AG04450 (cell line): ENCODE measurements at regions not wholly inside any gene's neighbourhood (a gene's known extent, or its start where the extent isn't known, plus 50 kb on each side); places are given as distances from the start of the nearest gene placed in this dataset.

ENCODE experiments used
- CTCF ChIA-PET: fragments of 300-600, 350-600 bp; formaldehyde crosslinking; extraction: SDS; loops from one replicate; lab custom pipeline; 2022; ENCODE audit warnings: antibody characterized with exemption, inconsistent platforms; lab: Charles Lee
- POLR2A ChIA-PET: fragments of 350-600 bp; formaldehyde crosslinking; extraction: SDS; loops from one replicate; lab custom pipeline; 2021; ENCODE audit warnings: antibody characterized with exemption, inconsistent platforms; lab: Yijun Ruan, JAX
- DNase-seq: peaks from one replicate; pipeline ENCODE4 v3.0.0-alpha.2; 2011; ENCODE audit warnings: low read depth, low spot score
- H3K27ac ChIP-seq: one replicate; pipeline ENCODE4 v1.5.1; 2012; ENCODE audit warnings: low read depth, low read length, control low read depth
- H3K27me3 ChIP-seq: one replicate; pipeline ENCODE4 v1.6.0; 2012; ENCODE audit warnings: low read length; ENCODE audit not compliant: control insufficient read depth, insufficient read depth
- H3K4me3 ChIP-seq: 2 replicates; pipeline ENCODE4 v1.5.1; 2011; ENCODE audit warnings: mild to moderate bottlenecking, low read depth, low read length, control low read depth
- H3K9me3 ChIP-seq: 2 replicates; pipeline ENCODE4 v1.5.1; 2012; ENCODE audit warnings: low read length; ENCODE audit not compliant: control insufficient read depth, insufficient read depth
- TF ChIP-seq, protein P1 (sequence below): IDR thresholded peaks from 2 replicates; pipeline ENCODE4 v1.5.1; 2011; ENCODE audit warnings: low read depth, low read length, control low read depth, inconsistent platforms

DNA sequence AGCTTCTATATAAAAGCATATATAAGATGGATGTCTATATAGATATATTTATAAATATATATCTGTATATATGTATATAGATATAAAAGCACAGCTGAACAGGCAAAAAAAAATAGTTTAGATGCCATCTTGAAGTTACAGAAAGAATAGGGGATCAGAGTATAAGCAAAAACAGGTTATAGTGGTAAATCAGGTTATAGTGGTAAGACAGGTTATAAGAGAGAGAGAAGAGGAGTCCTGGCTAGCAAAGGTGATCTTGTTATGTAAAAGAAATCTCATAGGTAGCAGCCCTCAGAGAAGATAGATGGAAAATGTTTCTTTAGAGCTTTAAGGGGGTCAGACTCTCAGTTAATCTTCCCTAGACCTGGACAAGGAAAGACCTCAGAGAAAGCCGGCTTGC, 1263.1 kb downstream of the PCDH7 start:
- Histone ChIP-seq H3K27me3 (no peaks in the 10 kb centered on the region), H3K4me3 (no peak overlapping the region), H3K9me3 (no peaks in the 10 kb centered on the region), H3K27ac (no peak overlapping the region)
- POLR2A ChIA-PET: no interaction called here
- DNase-seq: no peak
- TF ChIP-seq, protein P1, sequence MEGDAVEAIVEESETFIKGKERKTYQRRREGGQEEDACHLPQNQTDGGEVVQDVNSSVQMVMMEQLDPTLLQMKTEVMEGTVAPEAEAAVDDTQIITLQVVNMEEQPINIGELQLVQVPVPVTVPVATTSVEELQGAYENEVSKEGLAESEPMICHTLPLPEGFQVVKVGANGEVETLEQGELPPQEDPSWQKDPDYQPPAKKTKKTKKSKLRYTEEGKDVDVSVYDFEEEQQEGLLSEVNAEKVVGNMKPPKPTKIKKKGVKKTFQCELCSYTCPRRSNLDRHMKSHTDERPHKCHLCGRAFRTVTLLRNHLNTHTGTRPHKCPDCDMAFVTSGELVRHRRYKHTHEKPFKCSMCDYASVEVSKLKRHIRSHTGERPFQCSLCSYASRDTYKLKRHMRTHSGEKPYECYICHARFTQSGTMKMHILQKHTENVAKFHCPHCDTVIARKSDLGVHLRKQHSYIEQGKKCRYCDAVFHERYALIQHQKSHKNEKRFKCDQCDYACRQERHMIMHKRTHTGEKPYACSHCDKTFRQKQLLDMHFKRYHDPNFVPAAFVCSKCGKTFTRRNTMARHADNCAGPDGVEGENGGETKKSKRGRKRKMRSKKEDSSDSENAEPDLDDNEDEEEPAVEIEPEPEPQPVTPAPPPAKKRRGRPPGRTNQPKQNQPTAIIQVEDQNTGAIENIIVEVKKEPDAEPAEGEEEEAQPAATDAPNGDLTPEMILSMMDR: no peak
- CTCF ChIA-PET: no interaction called here

DNA sequence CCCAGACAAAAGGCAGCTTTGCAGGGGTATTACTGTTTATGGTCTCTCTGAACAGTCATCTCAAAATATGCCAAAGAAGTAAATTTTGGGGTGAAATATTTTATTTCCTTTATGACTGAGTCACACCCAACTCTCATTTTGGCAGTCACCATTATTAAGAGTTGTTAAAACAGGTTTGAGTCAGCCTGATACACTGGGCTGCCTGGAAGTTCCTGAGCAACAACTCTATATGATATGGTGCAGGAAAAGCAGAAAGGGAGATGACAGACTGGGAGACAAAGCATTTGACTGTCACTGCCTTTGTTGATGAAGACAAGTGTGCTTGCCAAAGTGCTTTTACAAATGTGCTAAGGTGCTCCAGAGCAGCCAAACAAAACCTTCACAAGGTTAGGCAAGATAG, 1263.5 kb downstream of the PCDH7 start:
- POLR2A ChIA-PET: no interaction called here
- CTCF ChIA-PET: interaction anchor here (0.7 kb wide), 1 partner anchor 615 kb away, joined by 3 read pairs; no protein-coding TSS in a partner anchor
- no peak for DNase-seq
- H3K4me3 ChIP-seq: no peak overlapping the region
- TF ChIP-seq, protein P1: no peak
- no peaks in the 10 kb centered on the region for H3K9me3 ChIP-seq
- no peak overlapping the region for H3K27ac ChIP-seq
- no peaks in the 10 kb centered on the region for H3K27me3 ChIP-seq

DNA sequence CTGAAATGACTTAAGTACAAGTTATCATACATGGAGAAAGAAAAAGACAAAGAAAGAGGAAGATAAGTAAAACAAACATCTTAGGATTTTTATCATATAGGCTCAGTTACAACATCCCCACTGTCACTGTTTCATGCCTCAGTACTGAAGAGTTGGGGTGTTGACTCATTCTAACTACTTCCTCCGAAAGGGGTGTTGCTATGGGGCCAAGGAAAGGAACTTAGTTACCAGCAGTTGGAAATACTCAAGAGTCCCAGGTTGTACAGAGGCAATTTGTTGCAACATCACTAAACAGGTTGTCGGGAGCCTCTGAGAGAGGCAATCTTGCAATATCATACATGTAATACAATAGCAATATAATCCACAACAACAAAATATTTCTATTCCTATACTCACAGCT, 1264.7 kb downstream of the PCDH7 start:
- H3K9me3 ChIP-seq: no peaks in the 10 kb centered on the region
- TF ChIP-seq, protein P1: no peak

DNA sequence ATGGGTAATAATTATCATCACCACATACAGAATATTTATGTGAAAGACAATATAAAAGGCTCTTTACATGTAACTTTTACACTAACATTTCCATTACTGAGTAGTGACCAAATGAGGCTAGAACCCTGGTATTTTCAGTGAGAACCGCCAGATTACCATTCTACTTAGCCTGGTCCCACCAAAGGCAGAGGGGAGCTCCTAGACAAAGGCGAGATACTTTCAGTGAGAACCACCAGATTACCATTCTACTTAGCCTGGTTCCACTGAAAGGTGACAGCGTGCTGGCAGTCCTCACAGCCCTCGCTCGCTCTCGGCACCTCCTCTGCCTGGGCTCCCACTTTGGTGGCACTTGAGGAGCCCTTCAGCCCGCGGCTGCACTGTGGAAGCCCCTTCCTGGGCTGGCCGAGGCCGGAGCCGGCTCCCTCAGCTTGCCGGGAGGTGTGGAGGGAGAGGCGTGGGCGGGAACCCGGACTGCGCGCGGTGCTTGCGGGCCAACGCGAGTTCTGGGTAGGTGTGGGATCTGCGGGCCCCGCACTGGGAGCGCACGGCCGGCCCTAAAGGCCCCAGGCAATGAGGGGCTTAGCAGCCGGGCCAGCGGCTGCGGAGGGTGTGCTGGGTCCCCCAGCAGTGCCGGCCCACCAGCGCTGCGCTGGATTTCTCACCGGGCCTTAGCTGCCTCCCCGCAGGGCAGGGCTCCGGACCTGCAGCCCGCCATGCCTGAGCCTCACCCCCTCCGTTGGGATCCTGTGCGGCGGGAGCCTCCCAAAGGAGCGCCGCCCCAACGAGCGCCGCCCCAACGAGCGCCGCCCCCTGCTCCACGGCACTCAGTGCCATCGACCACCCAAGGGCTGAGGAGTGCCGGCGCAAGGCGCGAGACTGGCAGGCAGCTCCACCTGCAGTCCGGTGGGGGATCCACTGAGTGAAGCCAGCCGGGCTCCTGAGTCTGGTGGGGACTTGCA, 1276.1 kb downstream of the PCDH7 start:
- TF ChIP-seq, protein P1: no peak
- H3K9me3 ChIP-seq: peaks cover 8% of the 10 kb centered on the region; the same call in 1 of the 2 replicates
- no peak overlapping the region for H3K4me3 ChIP-seq
- ChIA-PET CTCF (no interaction called here), POLR2A (no interaction called here)
- no peak overlapping the region for H3K27ac ChIP-seq
- no peak for DNase-seq
- no peaks in the 10 kb centered on the region for H3K27me3 ChIP-seq

More for the DNA sequence above, 1264.7 kb downstream of the PCDH7 start:
- POLR2A ChIA-PET: no interaction called here
- DNase-seq: no peak
- CTCF ChIA-PET: no interaction called here
- Histone ChIP-seq H3K4me3 (no peak overlapping the region), H3K27ac (no peak overlapping the region), H3K27me3 (no peaks in the 10 kb centered on the region)

DNA sequence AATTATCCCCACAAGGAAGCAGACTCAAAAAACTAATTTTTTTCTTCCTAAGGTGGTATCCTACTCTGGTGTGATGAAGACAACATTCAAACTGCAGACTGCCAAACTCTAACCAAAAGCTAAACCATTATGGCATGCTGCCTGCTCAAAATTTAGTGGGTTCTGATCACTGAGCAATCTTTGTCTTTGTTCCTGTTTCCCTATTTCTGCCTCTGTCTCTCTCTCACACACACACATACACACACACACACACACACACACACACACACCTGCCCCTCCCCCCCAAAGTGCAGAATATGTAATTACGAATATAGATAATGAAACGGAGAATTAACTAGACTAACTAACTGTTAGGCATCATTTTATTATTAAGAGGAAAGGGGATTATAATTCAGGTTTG, 1278.6 kb downstream of the PCDH7 start:
- no peak overlapping the region for H3K27ac ChIP-seq
- CTCF ChIA-PET: no interaction called here
- H3K4me3 ChIP-seq: no peak overlapping the region
- no peak for DNase-seq
- peaks cover 8% of the 10 kb centered on the region; the same call in 1 of the 2 replicates for H3K9me3 ChIP-seq
- no peaks in the 10 kb centered on the region for H3K27me3 ChIP-seq
- POLR2A ChIA-PET: no interaction called here
- TF ChIP-seq, protein P1: no peak
